Dermis microvascular lymphatic vessel endothelial cell (primary cell): ENCODE measurements at regions not wholly inside any gene's neighbourhood (a gene's known extent, or its start where the extent isn't known, plus 50 kb on each side); places are given as distances from the start of the nearest gene placed in this dataset.

Source experiments
- DNase-seq, 2 donors: peaks; one replicate each; pipeline versions ENCODE4 v3.0.0 to v3.0.0-alpha.2; 2010; ENCODE audit warnings: low read depth in 2 of 2

DNA sequence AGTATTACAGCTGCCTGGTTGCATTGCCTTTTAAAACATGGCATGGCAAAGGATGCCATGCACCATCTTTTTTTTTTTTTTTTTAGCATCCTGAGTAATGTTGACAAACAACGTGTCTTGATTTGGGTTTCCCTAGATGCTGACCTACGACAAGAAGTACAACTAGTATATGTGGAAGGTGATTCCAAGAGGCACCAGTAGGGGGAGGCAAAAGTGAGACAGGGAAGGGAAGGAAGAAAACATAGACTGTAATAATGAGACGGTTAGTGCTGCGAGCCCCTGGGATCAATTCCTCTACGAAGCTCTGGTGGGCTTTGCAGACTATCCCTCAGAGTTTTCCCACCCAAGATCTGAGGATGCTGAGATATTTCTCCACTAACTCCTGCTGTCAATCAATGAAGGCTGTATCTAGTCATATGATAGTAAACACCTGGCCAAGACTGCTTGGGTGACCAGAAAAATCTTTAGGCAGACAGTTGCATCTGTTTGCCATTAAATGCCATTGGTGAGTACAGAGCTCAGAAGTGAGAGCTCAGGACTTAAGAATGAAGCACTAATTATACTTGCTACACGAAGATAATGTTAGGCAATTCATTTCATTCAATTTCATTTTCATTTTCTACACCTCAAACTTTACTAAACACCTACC lies 458.6 kb upstream of the GOT2 start:
- peak; percentile 17 to 41 for DNase-seq

DNA sequence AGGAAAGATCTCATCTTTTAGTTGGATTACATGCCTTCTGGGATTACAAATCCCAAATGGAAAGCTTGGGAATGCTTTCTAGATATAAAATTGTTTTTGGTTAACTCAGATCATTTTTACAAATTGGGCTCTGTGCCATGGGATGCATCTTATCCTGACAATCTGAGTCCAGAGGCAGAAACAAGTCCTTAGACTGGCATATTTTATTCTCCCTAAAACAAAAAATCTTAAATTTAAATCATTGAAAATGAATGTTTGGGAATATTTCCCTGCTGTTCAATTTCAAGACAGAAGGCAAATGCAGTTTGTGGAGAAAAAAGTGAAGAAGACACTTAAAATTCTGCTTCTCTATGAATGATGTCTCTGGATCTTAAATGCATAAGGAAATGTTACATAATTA lies 456.6 kb upstream of the GOT2 start:
- DNase-seq, result no peak

DNA sequence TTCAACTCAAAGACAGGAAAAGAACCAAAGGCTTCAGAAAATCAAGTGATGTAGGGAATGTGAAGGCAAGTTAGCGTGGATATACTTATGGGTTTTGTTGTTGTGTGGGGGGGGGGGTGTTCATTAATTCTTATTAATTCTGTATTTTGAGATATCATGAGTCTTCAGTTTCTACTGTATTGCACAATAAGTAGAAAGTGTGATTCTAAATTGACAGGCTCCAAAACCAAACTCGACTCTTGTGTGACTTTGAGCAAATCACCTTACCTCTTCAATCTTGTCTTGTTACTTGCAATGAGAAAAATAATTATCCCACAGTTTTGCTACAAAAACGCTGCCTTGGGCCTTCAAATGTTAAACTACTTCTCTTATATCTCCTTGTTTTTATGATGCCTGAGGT lies 453.9 kb upstream of the GOT2 start:
- no peak for DNase-seq

DNA sequence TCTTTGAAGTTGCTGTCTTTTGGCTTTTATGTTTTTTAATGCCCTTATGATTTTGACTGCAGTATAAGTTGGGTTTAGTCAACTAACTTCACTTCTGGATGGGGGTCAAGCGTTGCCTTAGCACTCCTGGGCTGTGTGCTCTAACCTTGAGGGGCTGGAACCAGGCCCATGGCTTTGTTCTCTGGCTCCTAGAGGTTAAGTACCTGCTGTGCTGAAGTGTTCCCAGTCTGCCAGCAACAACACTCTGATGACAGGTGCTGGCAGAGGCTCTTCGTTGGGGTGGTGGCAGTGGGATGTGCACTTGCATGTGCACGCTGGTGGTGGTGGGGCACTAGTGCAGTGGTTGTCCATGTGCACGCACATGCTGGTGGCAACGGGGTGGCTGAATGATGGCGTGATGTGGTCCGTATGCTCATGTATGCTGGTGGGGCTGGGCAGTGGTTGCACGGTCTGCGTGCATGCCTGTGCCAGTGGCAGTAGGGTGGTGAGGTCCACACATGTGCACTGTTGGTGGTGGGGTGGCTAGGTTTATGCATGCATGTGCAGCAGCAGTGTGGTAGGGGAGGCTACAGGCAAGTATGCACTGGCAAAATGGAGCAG lies 447.8 kb upstream of the GOT2 start:
- DNase-seq, result no peak

DNA sequence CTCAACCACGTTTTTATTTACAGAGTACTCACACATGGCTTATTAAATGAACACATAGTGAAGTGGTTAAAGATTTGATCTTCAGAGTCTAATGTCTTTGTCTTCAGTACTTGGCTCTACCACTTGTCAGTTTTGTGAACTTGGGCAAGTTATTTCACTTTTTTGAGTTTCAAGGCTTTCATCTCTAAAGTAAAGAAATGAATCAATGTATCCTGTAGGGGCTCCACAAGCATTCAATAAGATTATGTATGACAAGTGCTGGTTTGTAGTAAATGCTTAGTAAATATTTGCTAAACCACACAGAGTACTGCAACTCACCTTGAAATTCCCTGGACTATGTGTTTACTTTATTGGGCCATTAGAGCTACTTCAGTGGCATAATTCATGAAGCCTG lies 446.0 kb upstream of the GOT2 start:
- no peak for DNase-seq

DNA sequence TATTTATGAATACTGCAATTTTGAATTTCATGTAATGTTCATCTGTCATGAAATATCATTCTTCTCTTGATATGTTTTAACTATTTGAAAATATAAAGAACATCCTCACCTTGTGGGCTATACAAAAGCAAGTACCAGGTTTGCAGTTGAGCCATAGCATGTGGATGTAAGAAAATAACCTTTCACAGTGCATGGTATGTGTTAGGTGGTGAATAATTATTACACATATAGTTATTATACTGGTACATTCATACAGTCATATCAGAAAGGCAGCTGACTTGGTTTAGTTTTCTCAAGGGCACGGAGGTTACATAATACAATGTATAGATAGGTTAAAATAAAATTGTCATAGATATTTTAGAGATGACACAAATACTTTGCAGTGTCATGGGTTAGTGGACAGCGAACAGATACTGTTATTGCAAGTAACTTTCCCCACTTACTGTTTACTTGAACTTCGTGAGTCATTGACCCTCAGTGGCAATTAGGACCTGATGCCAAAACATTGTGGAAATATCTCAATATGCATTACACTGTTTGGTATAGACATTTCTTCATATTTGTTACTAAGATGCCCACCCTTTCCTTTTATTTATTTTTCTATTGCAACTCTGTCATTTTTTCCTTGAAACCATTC lies 445.4 kb upstream of the GOT2 start:
- peak in 1 of 2 donors; percentile 69 for DNase-seq

DNA sequence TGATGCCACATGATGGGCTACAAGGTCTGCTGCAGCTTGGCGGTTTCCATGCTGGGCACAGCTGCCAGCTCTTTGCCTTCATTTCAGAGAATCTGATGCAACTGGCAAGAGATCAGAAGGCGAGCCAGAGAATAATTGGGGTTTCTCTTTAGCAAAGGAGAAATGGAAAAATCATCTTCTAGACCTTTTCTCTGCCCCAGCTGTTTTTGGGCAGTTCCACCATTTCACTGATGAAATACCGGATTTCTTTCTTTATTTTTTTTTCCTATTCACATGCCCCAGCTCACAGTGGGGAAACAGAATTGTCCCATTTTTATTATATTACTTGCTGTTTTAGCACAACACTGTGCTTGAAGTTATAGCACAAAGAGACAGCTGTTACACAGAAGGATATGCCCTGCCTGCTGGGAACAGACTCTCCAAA lies 439.3 kb upstream of the GOT2 start:
- DNase-seq, result no peak

DNA sequence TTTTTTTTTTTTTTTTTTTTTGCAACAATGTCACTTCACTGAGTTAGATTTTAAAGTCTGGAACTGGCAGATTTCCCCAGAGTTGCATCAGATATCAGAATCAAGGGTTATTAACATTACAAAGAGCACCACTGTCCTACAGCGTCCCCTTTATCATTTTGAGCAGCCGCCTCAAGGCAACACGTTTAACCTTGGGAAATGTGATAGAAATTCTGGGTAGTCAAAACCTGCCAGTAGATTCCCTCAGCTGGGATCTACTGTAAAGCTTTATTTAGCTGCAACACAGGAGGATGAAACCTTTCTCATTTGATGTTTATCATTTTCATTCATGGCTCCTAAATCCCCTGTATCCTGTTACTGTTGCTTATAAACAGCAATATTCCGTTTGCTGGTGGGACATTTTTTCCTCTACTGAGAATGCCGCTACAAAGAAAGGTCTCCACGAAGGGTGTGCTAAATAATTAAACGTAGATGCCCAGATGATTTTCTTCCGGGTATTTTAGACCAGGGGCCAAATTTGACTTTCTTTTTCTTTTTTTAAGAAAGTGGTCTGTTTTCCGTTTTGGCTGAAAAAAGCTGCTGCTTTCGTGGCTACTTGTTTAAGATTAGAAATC lies 436.1 kb upstream of the GOT2 start:
- DNase-seq, result no peak

DNA sequence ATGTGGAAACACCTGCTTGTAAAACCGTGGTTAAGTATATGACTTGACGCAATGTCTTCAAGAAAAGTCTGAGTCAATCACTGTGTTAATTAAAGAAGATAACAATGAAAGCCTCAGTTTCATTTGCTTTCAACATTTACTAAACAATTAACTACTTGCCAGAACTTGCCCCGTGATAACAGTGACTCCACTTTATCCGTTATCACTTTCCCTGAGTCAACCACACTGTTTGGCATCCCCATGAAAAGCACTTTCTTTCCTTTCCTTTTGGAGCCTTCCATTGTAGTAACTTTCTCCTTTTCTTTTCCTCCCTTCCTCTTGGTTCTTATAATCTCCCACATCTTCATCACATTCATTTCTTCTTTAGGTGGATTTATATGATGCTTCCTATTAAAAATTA lies 435.1 kb upstream of the GOT2 start:
- no peak for DNase-seq

DNA sequence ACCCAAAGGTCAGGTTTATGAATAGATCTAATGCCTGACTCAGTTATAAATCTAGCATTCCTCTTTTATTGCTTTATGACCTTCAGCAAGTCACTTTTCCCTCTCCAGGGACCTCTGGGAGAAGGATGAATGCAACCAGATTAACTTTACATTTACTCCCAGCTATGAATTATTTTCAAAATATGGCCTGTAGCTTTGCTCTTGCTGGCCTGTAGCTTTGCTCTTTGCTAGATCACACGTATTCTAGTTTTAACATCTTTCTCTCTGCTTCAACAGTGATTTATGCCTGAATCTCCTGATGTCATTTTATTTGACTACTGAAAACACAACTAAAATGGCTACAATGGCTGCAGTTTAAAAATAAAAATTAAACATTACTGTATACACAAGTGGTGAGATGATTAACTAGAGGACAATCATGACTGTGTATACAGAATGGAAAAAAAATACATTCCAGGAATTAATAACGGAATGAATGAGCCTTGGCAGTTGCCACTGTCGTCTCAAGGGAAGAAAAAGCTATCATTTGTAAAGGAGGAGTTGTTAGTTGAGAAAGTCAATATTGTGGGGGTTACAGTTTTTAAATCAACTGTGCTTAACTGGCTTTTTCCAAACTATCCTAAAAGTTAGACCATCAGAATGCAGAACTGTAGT lies 434.5 kb upstream of the GOT2 start:
- DNase-seq, result no peak

DNA sequence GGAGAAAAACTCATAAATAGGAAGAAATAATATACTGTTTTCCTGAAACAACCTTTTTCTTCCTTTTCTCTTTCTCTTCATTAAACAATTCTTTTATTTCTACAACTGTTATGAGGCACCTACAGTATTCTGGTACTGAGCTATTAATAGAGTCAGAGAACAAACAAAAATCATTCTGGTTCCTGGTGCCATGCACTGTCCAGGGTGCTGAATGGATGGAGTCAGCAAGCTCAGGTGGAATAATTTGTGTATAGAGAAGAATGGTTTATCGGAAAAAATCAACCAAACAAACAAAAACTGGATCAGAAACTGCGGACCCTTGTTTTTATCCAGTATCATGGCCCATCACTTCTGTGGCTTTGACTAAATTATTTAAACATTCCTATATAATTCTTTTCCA lies 430.3 kb upstream of the GOT2 start:
- no peak for DNase-seq

DNA sequence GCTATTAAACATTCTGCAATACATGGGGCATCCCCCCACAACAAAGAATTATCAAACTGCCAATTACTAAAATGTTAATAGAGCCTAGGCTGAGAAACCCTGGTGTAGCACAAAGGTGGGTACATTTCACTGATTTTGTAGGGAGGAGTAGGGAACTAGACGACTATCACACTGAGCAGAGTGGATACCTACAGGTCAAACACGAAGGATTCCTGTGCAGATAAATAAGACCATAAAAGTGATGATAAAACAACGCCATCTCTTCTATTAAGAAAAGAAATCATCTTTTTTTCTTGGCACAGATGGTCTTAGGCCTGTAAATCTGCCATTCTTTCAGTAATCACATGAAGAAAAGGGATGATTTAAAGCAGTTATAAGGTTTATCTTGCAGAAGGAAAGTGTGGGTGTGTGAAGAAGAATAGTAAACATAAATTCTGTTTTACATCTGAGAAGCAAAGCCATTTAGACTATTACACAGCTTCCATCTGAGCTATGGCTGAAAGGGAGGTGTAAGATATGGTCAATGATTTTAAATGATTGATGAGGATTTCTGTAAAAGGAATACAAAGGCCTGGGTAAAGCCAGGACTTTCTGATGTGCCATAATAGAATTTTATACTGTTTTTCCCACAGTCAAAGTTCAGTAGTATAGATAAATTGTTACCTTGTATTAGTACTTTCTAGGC lies 429.4 kb upstream of the GOT2 start:
- DNase-seq, result no peak

DNA sequence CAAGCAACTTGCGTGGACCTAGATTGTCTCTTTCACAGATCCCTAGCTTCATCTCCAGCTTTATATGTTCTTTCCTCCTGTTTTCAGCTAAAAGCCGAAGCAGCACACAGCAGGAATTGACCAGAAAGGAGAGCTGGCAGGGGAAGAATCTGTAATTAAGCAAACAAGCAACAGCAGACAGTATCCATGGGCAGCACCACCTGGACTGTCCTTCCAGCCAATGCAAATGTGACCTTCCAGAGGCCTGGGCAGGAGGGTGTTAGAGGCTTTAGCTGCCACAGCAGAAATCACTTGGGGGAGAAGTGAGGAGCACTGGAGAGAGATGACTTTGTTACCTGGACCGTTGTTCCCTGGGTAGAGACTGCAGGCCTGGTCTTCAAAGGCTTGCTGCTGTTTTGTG lies 427.6 kb upstream of the GOT2 start:
- no peak for DNase-seq

DNA sequence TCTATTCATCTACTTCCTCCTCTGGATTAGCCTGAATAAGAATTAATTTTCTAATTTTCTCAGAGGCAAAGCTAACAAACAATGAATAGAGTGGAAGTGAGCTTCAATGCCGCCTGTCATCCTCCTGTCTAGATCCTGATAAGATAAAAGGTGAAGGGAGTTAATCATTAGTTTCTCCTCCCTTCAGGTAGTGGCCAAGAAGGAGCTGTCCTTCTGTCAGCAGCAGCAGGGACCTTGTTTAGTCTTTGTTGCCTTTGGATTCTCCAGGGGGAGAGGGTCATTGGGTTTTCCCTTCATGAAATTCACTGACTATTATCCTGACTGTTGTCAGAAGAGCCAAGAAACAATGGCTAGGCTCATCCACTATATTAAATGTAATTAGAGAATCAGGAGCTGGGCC lies 420.2 kb upstream of the GOT2 start:
- no peak for DNase-seq

DNA sequence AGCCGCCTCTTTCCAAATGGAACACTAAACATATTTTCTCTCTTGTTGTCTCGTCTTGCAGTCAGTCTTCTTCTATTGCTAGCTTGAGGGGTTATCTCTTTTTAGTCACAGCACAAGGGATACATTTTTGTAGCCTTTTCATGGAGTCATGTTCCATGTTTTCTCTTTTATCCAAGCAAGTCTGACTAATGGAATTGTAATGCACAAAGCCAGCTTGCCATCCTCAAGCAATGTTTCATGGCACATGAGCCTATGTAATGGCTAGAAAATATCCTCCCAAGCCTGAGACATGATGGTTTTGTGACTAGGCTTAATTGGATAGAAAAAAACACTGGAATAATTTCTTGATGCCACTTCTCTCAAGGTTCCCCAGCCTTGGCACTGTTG lies 414.6 kb upstream of the GOT2 start:
- no peak for DNase-seq

DNA sequence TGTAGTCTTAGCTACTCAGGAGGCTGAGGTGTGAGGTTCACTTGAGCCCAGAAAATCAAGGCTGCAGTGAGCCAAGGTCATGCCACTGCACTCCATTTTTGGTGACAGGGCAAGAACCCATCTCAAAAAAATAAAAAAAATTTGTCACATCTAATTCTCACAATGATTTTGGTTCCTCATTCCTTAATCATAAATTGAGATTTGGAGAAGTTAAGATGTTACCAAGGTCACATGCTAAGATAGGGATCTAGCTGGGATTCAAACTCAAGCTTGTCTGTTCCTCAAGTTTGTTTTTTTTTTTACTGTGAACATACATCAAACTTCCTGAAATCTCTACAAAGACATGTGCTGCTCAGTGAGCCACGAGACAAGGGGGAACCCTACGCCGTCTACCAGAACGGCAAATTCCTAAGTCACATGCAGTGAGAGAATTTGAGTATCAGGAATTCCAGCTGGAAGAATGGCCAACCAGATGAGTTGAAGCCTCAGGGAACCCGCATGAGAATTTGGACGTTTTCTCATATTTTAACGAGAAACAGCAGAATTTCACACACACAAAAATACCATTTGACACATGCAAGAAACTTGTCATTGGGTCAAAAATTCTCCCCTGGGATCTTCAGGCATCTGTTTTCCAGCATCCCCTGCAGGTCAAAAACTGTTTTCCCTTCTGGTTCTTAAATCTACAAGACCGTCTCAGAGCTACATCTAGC lies 414.1 kb upstream of the GOT2 start:
- DNase-seq, result no peak

DNA sequence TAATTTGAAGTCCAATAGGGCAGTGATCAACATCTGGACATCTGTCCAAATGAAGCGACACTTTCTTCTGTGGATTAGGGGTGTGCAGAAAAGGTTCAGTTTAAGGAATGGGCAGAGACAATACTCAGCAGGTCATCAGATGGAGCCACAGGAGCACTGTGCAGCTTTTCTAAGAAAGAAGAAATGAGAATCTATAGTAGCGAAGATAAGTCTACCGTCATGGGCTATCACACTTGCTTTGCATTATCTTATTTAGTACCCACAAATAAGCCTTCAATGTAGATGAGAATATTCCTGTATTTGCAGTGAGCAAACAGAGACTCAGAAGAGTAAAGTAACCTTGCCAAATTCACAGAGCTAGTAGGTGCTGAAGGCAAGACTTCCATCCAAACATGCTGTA lies 412.0 kb upstream of the GOT2 start:
- DNase-seq, result no peak

DNA sequence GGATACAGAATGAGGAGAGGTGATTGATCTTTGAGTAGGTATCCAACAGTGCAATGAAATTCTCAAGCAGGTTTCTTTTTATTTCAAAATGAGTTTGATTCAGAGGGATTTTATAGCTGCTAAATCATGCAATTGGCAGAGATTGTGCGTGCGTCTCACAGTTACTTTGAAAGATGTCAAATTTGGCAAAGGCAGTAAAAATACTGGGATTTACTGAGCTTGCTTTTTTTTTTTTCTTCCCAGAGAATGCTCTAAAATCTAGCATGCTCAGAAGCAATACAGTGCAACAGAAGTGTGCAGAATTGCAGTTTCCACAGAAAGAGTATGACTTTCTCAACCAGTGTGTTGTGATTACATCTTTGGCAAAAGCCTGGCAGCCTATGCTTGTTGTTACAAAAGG lies 410.7 kb upstream of the GOT2 start:
- DNase-seq, result no peak

DNA sequence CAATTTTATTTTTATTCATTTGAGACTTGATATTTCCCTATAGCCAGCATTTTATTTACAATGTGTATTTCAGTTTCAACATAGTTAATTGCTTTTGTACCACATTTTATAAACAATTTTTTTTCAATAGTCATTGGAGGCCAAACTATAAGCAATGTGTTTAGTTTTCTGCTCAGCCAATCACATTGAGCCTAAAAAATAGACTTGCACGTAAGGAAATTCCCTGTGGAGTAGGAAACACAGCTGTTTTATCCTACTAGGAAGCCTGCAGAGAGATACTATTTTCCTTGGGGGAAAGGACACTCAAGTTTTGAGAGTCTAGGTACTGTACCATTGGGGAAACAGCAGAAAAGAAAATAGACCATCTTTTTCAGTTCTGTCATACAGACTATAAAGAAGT lies 410.2 kb upstream of the GOT2 start:
- DNase-seq, result no peak

DNA sequence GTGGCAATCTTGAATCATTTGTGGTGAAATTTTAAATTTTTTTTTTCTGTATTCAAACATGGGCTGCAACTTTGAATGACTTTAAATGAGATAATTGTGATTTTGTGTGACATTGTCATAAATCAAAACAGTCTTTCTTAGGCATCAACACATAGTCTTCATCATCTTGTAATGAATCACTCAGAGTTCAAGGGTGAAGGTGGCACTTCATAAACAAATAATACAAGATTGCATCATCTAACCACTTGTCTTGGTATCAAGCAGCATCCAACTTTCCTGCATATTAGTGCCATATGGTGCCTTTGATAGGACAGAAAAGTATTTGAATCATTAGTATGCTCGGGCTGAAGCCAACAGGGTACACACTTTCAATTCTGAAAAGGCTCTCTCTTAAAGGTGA lies 392.4 kb upstream of the GOT2 start:
- no peak for DNase-seq

DNA sequence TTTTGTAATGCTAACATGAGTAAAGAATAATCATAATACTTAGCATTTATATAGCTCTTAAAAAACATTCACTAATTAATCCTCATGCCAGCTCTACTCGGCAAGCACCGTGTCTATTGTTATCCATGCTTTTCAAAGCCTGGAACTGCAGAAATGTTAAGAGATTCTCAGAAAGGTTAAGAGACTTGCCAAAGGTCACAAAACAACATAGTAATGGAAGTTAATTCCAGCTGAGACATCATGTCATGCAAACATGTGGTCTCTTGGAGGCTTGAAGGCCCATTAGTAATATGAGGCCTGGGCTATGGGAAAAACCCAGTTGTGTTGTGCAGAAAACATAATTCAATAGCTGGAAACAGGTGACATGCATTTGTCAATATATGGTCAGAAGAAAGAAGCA lies 389.9 kb upstream of the GOT2 start:
- no peak for DNase-seq
